Hematopoietic multipotent progenitor cell (in vitro differentiated cells): ENCODE measurements at regions not wholly inside any gene's neighbourhood (a gene's known extent, or its start where the extent isn't known, plus 50 kb on each side); places are given as distances from the start of the nearest gene placed in this dataset.

Experiments
- DNase-seq, 3 donors: peaks; one replicate each; pipeline ENCODE4 v3.0.0-alpha.2; 2011 to 2015; ENCODE audit warnings: low read depth in 2 of 3, low spot score in 2 of 3

DNA sequence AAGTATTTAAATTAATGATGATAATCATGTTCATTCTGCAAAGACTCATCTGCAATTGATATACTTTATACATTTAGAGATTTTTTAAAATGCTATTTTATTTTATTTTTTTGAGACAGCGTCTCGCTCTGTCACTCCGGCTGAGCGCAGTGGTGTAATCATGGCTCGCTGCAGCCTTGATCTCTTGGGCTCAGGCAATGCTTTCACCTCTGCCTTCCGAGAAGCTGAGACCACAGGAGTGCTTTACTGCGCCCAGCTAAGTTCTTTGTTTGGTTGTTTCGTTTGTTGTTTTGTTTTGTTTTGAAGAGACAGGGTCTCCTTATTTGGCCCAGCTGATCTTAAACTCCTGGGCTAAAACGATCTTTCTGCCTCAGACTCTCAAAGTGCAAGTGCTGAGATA lies 1541.0 kb downstream of the PCDH7 start:
- DNase-seq: no peak

DNA sequence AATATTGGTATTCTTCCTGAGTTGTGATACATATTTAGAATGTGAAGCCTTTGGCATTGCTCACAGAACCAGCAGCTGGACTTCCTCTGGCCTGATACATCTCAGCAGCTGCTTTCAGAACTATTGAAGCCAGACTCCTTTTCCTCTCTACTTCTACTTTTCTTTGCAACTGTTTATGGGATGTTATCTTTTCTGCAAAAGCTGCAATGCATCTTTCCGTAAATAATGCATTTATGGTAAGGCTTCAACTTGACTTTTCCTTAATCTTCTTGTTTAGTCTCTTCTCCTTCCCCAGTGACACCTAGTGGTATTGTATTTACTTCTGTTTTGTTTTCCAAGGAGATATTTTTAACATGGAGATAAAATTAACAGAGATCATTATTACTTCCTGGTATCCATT lies 1548.7 kb downstream of the PCDH7 start:
- no peak for DNase-seq

DNA sequence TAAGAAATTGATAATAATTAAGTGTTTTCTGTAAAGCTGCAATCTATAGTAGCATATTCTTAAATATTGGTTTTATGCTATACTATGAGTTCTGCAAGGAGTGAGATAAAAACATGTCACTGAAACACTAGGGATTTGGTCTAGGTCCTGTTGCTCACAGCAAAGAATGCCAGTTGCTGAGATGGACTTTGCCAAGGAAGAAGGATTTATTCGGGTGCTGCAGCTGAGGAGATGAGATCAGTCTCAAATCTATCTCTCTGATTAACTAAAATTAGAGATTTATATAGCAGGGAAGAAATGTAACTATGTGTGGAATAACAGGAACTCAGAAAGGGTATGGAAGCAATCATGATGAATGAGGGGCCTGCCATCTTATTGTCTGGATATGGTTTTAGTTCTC lies 1569.9 kb downstream of the PCDH7 start:
- DNase-seq: no peak

DNA sequence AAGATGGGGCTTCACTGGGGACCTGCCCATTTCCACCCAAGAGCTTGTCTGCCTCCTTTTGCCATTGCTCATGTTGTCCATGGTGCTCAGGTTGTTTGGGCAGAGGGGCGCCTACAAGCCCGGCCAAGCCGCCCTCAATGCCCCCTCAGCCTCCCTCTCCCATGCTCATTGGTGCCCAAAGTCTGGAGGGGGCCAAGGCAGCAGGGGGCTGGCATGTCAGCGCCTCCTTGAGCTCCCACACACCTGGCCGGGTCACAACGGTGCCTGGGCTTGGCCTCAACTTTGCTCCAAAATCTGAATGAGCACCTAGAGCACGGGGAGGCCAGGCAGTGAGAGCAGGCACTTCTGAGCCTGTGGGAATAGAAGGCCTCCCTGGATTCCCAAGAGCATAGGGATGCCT lies 1598.8 kb downstream of the PCDH7 start:
- DNase-seq: no peak

DNA sequence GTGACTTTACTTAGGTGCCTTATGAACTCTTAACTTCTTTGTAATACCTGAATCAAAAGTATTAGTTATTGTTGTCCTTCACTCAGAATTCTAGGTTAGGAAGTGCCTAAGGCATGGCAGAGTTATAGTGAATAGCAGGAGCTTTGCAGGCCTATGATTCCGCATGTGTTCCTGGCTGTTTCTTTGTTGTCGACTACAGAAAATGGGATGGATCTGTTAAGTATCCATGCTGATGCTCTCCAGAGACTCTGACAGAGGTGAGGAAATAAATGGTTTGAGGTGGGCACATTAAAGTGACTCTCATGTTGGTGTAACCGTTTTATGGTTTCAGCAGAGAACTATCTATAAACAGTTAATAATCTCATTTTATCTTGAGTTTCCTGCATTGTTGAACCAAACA lies 1601.3 kb downstream of the PCDH7 start:
- DNase-seq: no peak

DNA sequence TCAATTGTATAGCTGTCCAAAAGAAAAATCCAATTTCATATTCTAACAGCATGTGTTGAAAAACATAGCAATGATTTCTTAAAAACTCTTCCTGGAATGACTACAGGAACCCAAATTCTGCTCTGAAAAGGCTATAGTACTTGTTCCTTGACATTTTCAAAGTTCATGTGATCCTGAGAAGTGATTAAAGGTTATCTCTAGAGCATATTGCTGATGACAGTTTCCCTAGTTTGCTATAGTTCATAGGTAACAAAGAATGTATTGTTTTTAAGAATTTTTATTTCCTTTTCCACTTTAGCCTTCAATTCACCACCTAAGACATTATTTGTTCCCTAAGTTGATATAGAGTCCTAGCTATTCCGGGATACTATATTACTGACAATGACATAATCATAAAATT lies 1614.6 kb downstream of the PCDH7 start:
- DNase-seq: no peak

DNA sequence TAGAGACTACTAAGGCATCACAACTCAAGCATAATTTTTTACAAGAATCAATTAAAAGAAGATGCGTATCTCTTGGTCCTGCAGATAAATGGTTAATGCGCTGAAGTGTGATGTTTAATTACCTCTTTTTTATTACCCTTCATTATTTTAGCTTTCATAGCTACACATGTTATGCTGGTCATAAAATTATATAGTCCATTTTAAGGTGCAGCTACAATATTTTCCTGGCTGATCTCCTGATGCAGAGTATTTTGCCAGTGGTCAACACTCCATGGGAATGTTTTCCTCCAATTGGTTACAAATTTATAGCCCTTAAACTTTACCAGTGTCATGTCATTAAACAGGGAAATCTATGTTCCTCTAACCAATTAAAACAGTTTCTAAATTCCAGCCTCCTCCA lies 1617.2 kb downstream of the PCDH7 start:
- no peak for DNase-seq

DNA sequence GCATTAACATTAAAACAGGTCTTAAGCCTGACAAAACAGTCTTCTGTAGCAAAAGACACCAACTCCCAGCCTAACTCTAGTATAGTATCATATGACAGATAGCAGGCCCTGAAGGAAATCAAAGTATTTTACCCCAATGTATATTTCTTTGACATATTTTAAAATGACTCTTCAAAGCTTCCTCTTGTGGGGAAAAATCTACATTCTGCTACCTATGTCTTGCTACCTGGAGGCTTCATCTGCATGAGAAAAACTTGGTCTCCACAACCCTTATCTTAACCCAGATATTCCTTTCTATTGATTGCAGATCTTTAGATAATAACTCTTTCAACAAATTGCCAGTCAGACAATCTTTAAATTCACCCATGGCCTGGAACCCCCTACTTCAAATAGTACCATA lies 1620.4 kb downstream of the PCDH7 start:
- no peak for DNase-seq

DNA sequence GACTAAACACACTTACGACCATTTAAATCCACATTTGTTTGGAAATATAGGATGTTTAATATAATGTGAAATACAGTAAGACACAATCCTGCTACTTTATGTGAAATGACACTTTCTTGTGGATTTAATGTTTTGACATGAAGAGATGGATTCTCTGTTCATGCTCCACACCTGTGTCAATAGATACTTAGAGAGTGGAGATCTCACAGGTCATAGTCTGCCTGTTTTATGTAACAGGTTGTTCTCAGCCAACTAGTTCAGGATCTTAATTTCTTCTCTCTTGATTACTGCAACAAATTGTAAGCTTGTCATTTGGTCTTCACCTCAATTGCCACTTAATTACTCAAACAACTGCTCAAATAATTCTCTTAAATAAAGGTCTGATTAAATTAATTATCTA lies 1621.2 kb downstream of the PCDH7 start:
- no peak for DNase-seq

DNA sequence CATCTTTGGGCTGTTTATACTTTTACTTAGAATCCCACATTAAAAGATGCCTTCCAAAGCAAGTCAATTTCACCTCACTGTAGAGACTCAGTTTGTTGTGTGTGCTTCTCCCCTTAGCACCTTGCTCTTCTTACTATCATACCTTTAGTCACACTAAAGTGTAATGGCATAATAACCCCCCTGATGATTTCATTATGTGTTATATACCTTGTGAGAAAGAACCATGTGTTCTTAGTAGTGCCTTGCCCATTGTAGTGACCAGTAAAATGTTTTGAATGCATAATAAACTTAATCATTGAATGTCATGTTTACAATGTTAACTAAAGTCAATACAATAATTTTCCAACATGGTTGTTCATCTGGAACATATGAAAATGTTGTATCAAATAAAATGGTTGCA lies 1621.9 kb downstream of the PCDH7 start:
- DNase-seq: no peak

DNA sequence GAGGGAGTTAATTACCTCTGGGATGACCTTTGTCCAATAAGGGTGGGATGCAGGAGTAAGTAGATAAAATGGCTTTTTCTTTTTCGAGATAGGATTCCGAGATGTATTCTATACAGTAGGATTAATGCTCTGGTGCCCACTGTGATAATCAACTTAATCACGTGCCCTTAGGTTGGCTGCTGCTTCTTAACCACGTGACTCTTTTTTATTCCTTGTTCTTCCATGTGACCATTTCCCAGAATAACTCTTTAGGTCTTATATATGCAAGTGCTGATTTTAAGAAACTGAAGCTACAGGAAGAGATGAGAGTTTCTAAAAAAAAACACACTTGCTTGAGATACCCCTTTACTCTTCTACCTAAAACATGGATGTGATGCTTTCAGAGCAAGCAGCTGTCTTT lies 1628.9 kb downstream of the PCDH7 start:
- no peak for DNase-seq

DNA sequence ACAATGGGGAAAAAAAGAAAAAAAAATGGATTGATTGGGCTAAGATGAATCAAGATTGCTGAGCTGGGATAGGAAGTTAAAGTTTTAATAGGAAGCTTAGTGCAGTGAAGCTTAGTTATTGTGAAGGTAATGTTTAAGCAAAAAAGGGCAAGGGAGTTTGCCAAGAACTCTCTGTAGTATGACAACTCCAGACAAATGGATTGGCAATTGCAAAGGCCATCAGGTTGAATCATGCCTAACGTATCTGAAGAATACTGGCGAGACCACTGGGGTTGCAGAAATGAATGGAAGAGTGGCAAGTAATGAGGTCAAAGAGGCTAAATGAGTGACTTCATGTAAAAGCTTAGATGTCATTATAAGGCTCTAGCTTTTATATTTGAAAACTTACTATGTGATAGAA lies 1654.0 kb downstream of the PCDH7 start:
- no peak for DNase-seq

DNA sequence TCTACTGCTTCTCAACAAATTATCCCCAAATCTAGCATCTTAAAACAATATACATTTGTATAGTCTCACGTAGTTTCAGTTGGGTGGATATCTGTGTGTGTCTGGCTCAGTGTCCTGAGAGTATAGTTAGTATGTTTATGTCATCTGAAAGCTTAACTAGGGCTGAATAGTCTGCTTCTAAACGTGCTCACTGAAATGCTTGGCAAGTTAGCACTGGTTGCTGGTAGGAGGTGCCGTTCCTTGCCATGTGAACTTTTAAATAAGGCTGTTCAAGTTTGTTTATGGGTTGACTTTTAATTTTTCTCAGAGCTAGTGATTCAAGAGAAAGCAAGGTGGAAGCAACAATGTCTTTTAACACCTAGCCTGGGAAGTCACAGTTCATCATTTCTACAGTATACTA lies 1673.6 kb downstream of the PCDH7 start:
- no peak for DNase-seq

DNA sequence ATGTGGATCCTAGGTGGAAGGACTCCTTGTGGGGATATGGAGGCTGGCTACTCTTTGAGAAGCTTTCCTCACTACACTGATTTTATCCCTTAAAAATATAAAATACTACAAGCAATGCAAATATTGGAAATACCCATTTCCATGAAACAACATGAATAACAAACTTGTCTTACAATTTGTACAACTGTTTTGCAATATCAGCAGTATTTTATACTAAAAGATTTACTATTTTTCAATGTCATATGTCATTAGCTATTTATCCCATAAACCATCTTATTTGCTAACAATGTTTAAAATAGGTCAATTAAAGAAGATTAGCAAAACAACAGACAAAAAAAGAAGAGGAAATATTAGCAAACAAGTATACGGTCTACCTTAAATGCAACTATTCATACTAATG lies 1674.1 kb downstream of the PCDH7 start:
- DNase-seq: no peak

DNA sequence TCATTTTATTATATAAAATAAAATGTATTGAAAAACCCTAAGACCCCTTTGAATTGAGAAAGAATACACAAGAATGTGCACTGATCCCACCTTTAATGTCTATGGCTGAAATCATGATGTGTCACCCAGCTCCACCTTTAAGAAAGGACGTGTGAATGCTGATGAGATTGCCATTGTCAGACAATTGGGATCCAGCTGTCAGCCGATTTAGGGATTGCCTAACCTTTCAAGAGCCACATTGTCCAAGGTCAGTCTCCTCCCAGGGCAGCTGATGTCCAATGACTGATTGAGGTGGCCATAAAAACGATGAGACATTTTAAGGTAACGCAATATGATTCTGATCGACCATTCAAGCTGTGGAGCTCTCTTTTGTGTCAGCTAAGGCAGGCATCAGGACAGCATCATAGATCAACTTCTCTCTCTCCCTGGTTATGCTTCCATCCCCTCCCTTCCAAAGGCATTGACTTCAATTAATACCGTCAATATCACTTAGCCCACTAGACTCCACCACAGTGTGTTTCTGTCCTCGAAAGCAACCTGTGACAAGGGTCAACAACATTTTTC lies 1676.4 kb downstream of the PCDH7 start:
- DNase-seq: no peak

DNA sequence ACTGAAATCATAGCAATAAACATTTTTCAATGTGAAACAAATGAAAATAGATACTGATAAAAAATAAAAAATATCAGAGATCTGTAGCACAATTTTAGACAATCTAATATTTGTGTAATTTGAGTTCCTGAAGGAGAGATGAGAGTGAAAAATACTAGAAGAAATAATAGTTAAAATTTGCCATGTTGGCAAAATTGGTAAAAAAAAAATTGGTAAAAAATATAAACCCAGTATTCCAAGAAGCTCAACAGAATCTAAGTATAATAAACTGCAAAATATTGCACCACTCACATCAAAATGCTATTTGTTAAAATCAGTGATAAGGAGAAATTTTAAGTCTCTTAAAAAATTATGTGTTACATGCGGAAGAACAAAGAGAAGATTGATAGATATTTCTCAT lies 1680.7 kb downstream of the PCDH7 start:
- no peak for DNase-seq

DNA sequence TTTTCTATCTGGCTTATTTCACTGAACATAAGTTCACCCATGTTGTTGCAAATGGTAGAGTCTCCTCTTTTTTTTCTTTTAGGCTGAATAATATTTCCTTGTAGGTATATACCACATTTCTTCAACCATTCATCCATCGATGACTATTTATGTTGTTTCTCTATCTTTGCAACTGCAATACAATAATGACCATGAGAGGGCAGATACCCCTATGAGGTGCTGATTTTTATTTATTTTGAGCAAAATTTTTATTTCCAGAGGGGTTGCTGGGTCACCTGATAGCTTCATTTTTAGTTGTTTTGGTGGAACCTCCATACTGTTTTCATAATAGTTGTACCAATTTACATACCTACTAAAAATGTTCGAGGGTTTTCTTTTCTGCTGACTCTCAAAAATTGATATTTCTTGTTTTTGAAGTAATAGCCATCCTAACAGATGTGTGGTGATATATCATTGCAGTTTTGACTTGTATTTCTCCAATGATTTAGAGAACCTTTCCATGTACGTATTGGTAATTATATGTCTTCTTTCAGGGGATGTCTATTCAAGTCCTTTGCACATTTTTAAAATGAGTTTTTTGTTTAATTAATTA lies 1697.0 kb downstream of the PCDH7 start:
- DNase-seq: no peak

DNA sequence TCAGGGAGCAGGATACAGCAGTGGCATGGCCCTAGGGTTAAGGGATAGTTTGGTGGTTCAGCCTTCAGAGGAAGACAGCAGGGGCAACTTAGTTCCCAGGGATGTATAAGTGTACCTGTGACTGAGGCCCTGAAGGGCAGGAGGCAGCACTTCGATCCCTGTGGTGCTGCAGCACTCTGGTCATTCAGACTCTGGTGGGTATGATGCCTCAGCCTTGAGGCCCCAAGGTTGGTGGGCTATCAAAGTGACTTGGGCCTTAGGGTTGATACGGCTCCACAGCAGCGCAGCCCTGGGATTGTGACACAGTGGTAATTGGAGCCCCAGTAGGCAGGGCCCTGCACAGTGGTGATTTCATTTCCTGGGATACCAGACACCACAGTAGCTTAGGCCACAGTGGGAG lies 1703.1 kb downstream of the PCDH7 start:
- DNase-seq: no peak

DNA sequence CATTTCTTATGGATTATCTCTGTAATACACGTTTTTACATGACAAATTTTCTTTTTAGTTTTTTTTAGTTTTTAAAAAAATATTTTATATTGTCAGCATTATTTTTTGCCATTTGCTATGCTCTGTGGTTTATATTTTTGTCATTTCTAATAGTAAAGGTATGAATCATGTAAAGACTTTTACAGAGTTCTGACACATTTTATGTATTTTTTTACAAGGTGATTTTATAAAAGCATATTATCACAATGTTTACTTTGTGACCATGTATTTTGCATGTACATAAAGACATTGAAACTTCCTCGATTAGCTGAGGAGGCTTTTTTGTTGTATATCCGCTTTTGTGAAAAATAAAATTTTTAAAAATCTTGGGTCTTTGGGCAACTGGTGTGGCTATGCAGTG lies 1705.1 kb downstream of the PCDH7 start:
- no peak for DNase-seq

DNA sequence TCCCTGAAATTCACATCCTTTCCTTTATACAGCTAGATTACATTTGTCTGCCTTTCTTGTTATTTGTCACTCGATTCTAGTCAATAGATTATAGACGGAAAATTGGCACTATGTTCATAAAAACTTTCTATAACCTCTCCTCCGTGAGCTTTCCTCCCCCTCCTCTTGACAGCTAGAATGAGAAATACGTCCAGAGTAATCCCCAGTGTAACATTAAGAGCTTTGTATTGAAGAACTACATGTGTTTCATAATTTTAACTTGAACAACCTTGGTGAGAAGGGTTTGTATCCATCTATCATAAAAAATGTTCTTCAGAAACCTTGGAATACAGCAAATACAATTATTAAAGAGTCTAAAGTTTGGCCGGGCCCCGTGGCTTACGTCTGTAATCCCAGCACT lies 1707.4 kb downstream of the PCDH7 start:
- DNase-seq: no peak

DNA sequence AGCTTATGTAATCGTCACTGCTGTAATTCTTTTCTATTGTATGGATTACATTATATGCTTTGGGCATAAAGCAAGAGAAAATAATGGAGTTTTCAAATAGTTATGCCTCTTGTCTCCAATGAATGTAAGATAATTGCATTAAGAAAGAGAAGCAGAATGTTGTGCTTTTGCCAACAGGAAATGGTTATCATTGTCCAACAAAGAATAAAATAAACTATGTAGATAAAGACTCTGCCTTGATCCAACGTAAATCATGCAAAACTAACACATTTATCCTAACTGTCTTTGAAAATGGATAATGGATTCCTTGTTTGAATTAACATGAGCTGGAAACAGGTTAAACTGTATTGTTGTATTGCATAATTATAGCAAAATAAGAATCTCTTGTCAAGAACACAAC lies 1709.0 kb downstream of the PCDH7 start:
- no peak for DNase-seq

DNA sequence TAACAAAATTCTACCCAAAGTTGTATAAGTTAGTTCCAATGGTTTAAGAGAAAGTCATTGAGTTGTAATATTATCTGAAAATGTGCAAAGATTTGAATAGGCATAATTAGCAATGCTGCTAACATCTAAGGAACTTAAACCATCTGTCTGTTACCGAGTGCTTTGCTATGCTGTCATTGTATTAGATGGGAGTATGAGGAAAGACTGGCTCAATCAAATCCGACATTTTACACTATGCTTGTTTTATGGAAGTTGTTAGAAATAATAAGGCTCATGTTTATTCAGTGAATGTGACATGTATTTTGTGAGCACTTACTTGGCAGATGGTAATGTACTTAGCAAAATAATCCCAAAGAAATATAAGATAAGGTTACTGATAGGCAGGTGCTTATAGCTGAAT lies 1715.1 kb downstream of the PCDH7 start:
- DNase-seq: no peak

DNA sequence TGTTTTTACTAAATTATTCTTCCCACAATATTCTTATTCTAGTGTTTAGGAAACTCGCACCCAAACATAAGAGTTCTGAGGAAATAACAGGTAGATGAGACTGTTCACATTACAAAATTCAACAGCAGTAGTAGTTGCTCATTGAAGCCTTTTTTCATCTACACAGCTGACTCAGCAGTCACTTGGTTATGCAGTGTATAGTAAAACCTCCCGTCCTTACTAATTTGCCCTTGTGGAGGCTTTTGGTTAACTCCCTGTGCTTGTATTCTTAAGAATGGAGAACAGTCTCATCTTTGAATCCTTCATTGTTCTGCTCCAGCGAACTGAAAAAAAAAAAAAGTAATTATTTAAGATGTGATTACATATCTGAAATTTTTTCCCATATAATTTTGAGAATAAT lies 1716.6 kb downstream of the PCDH7 start:
- no peak for DNase-seq
